ENCODE measurements at regions not wholly inside any gene's neighbourhood (a gene's known extent, or its start where the extent isn't known, plus 50 kb on each side); places are given as distances from the start of the nearest gene placed in this dataset.

DNA sequence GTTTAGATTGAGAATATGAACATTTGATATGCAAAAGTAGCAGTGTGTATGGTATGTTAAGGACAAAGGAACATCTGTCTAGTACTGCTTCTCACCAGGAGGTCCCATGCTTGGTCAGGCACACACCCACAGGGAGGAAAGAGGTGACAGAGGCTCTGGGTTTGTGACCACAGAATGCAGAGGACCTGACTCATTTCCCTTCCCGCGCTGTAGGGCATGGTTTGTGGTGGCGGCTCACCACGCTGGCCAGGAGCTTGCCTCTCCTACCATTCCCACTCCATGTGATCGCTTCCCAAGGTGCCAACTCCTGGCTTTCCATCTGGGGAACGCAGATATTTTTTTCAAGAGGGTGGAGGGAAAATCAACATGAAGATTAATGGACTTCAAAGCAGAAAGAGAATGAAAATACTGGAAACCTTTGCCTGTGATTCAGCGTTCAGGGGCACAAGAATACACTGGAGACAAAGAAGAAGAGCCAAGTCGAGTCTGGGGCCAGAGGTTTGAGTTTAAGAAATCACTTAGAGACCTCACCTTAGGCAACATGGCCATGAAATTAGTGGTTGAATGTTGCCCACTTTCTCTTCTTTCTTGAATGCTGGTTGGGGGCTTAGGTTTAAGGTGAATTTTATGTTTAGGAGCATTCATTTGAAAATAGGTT lies 477.8 kb downstream of the CCDC171 start:
- intact Hi-C loops (cut with DNase I), result no loop called here
- Histone ChIP-seq H3K36me3 (no peaks in the 10 kb centered on the region), H3K4me3 (no peak overlapping the region), H3K9me3 (no peaks in the 10 kb centered on the region), H3K4me1 (no peaks in the 10 kb centered on the region), H3K27me3 (no peaks in the 10 kb centered on the region), H3K27ac (no peak overlapping the region)
- TF ChIP-seq POLR2AphosphoS5 (IDR thresholded peaks at IDR 0.05; ENCODE audit: insufficient read depth in 1 of 2, low read depth in 1 of 2) (no peak), POLR2A (IDR thresholded peaks at IDR 0.05) (no peak)
- TF ChIP-seq, protein P1, sequence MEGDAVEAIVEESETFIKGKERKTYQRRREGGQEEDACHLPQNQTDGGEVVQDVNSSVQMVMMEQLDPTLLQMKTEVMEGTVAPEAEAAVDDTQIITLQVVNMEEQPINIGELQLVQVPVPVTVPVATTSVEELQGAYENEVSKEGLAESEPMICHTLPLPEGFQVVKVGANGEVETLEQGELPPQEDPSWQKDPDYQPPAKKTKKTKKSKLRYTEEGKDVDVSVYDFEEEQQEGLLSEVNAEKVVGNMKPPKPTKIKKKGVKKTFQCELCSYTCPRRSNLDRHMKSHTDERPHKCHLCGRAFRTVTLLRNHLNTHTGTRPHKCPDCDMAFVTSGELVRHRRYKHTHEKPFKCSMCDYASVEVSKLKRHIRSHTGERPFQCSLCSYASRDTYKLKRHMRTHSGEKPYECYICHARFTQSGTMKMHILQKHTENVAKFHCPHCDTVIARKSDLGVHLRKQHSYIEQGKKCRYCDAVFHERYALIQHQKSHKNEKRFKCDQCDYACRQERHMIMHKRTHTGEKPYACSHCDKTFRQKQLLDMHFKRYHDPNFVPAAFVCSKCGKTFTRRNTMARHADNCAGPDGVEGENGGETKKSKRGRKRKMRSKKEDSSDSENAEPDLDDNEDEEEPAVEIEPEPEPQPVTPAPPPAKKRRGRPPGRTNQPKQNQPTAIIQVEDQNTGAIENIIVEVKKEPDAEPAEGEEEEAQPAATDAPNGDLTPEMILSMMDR (IDR thresholded peaks at IDR 0.05), result no peak
- DNase-seq (ENCODE audit: extremely low spot score in 2 of 2), result no peak

DNA sequence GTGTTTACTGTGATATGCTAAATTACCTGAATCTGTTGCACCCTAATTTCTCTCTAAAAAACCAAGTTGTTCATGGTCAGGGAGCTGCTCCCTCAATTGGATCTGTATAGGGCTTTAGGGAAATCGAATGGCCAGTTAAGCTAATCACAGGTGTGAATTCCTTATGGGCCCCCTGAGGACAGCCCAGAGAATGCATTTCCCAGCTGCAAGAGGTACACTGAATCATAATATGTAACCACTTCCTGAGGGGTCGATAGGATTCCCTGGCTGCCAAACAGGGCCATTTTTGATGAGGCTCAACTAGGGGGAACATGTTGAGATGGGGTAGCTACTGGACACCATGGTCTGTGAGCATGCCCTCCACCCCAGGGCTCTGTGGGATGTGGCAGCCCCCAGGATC lies 478.6 kb downstream of the CCDC171 start:
- peak in 1 of 2 donors; percentile 87 for DNase-seq (ENCODE audit: extremely low spot score in 2 of 2)
- no peak for TF ChIP-seq POLR2A (IDR thresholded peaks at IDR 0.05)
- TF ChIP-seq, protein P1 (IDR thresholded peaks at IDR 0.05), result no peak
- Histone ChIP-seq H3K4me3 (no peak overlapping the region), H3K9me3 (no peaks in the 10 kb centered on the region), H3K36me3 (no peaks in the 10 kb centered on the region), H3K4me1 (no peaks in the 10 kb centered on the region), H3K27me3 (no peaks in the 10 kb centered on the region), H3K27ac (no peak overlapping the region)
- intact Hi-C loops (cut with DNase I), result no loop called here

DNA sequence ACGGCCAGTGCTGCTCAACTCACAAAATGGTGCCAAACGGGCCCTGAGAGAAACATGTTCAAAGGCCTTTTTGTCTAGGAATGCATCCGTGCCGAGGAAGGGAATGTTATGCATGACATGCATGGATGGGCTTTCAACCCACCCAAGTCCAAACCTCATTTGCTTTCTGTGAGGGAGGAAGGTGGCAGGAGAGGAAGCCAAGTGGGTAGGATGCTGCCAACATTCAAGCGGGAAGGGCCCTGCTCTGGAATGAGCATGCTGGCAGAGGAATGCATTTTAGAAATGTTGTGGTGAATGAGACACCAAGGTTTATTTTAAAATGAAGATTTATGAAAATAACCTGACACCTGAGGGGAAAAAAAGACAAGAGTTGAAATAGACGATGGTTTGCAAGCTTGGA lies 479.1 kb downstream of the CCDC171 start:
- DNase-seq (ENCODE audit: extremely low spot score in 2 of 2), result no peak
- Histone ChIP-seq H3K27me3 (no peaks in the 10 kb centered on the region), H3K27ac (no peak overlapping the region), H3K9me3 (no peaks in the 10 kb centered on the region), H3K4me1 (no peaks in the 10 kb centered on the region), H3K4me3 (no peak overlapping the region), H3K36me3 (no peaks in the 10 kb centered on the region)
- intact Hi-C loops (cut with DNase I), result no loop called here
- TF ChIP-seq, protein P1 (IDR thresholded peaks at IDR 0.05), result no peak
- TF ChIP-seq POLR2AphosphoS5 (IDR thresholded peaks at IDR 0.05; ENCODE audit: insufficient read depth in 1 of 2, low read depth in 1 of 2) (no peak), POLR2A (IDR thresholded peaks at IDR 0.05) (no peak)

DNA sequence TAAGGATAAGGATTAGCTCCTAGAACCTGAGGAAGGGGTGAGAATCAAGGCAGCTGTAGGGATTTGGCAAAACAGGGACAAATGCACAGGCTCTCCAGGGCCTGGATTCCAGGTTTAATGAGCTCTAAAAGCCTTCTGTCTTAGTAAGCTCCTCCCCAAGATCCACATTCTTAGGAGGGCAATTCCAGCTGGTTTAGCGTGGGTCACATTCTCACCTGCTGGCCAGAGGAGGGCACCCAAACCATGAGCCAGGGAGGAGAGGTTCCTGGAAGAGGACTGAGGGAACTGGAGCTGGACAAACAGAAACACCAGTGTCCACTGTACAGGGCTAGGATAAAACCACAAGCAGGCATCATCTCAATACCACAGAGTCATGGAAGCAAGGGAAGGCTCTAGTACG lies 480.0 kb downstream of the CCDC171 start:
- Histone ChIP-seq H3K27ac (no peak overlapping the region), H3K4me1 (no peaks in the 10 kb centered on the region), H3K36me3 (no peaks in the 10 kb centered on the region), H3K27me3 (no peaks in the 10 kb centered on the region), H3K9me3 (no peaks in the 10 kb centered on the region), H3K4me3 (no peak overlapping the region)
- no peak for DNase-seq (ENCODE audit: extremely low spot score in 2 of 2)
- intact Hi-C loops (cut with DNase I), result no loop called here
- TF ChIP-seq POLR2A (IDR thresholded peaks at IDR 0.05), result no peak
- TF ChIP-seq, protein P1 (IDR thresholded peaks at IDR 0.05), result no peak
- no peak for TF ChIP-seq POLR2AphosphoS5 (IDR thresholded peaks at IDR 0.05; ENCODE audit: insufficient read depth in 1 of 2, low read depth in 1 of 2)

DNA sequence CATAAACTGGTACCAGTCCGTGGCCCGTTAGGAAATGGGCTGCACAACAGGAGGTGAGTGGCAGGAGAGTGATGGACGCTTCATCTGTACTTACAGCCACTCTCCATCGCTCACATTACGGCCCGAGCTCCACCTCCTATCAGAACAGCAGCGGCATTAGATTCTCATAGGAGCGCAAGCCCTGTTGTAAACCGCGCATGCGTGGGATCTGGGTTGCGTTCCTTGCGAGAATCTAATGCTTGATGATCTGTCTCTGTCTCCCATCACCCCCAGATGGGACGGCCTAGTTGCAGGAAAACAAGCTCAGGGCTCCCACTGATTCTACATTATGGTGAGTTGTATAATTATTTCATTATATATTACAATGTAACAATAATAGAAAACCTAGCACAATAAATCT lies 480.4 kb downstream of the CCDC171 start:
- H3K27ac ChIP-seq, result no peak overlapping the region
- intact Hi-C loops (cut with DNase I), result no loop called here
- no peaks in the 10 kb centered on the region for H3K36me3 ChIP-seq
- TF ChIP-seq POLR2AphosphoS5 (IDR thresholded peaks at IDR 0.05; ENCODE audit: insufficient read depth in 1 of 2, low read depth in 1 of 2) (no peak), POLR2A (IDR thresholded peaks at IDR 0.05) (no peak)
- TF ChIP-seq, protein P1 (IDR thresholded peaks at IDR 0.05), result no peak
- H3K9me3 ChIP-seq, result no peaks in the 10 kb centered on the region
- no peaks in the 10 kb centered on the region for H3K4me1 ChIP-seq
- peak in 1 of 2 donors; percentile 52 for DNase-seq (ENCODE audit: extremely low spot score in 2 of 2)
- no peak overlapping the region for H3K4me3 ChIP-seq
- H3K27me3 ChIP-seq, result no peaks in the 10 kb centered on the region
